ENCODE measurements at regions not wholly inside any gene's neighbourhood (a gene's known extent, or its start where the extent isn't known, plus 50 kb on each side); places are given as distances from the start of the nearest gene placed in this dataset.

DNA sequence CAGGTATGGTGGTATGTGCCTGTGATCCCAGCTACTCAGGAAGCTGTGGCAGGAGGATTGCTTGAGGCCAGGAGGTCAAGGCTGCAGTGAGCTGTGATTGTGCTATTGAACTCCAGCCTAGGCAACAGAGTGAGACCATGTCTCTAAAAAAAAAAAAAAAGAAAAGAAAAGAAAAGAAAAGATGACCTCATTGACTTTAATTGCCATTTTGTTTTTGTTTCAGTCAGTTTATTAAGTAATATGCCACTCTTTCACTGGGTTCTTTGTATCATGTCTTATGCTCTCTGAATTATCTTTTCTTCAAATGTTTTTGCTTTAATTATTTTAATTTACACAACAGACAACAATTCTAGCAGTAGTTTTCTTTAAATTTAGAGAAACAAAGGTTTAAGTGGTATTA is 293.8 kb downstream of the TSHZ3 start:
- CTCF ChIA-PET: interaction anchor here (0.6 to 1.7 kb wide), 5 partner anchors 280 to 1170 kb away, joined by 3 to 6 read pairs (median 4); no protein-coding TSS in a partner anchor
- Histone ChIP-seq H3K4me1 (no peaks in the 10 kb centered on the region), H3K4me2 (no peak overlapping the region), H3K27ac (no peak overlapping the region), H3K4me3 (no peak overlapping the region), H3K9me3 (0 out of 3 replicates have a peak, but pooled peaks cover 4% of the 10 kb centered on the region)
- no peak for ATAC-seq
- TF ChIP-seq FOSB (CRISPR knock-in tag; IDR thresholded peaks at IDR 0.05): no peak
- no peak for TF ChIP-seq ZC3H11A (IDR thresholded peaks at IDR 0.05)
- TF ChIP-seq GATA3 (IDR thresholded peaks at IDR 0.05; ENCODE audit: borderline replicate concordance): no peak
- DNase-seq (ENCODE audit: low read depth in 1 of 2, low spot score in 1 of 2): no peak
- no peak for FAIRE-seq
- POLR2A ChIA-PET: no interaction called here

DNA sequence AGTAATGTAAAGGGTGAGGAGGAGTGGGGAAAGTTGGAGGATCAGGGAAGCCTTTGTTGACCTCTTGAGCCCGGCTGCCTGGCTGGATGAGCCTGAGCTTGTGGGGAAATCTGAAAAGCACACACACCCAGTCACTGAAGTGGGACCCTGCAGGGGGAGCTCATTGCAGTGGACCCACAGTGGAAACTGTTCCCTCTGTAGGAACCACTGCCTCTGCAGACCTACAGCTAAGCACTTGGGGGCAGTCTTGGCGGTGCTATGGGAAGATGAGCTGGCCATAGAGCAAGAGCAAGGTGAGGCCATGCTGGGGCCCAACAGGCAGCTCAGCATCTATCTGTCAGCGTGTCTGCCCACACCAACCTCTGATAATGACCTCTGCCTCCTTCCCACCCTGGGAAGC is 294.8 kb downstream of the TSHZ3 start:
- ChIA-PET CTCF (interaction anchor here (0.7 to 1.7 kb wide), 11 partner anchors 8 to 494 kb away, joined by 3 to 11 read pairs (median 4); no protein-coding TSS in a partner anchor), POLR2A (no interaction called here)
- DNase-seq (ENCODE audit: low read depth in 1 of 2, low spot score in 1 of 2): peak; percentile 28 to 65
- no peaks in the 10 kb centered on the region for H3K9me3 ChIP-seq
- H3K4me2 ChIP-seq: no peak overlapping the region
- ATAC-seq: peak; percentile 88 to 94
- H3K4me1 ChIP-seq: no peaks in the 10 kb centered on the region
- no peak for FAIRE-seq
- no peak overlapping the region for H3K4me3 ChIP-seq
- WGBS (ENCODE audit: missing lambda C conversion rate): 9% methylated on average over 3 of the region's 3 CpGs
- TF ChIP-seq, protein P1, sequence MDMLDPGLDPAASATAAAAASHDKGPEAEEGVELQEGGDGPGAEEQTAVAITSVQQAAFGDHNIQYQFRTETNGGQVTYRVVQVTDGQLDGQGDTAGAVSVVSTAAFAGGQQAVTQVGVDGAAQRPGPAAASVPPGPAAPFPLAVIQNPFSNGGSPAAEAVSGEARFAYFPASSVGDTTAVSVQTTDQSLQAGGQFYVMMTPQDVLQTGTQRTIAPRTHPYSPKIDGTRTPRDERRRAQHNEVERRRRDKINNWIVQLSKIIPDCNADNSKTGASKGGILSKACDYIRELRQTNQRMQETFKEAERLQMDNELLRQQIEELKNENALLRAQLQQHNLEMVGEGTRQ (IDR thresholded peaks at IDR 0.05): no peak
- TF ChIP-seq TP53 (CRISPR knock-in tag; IDR thresholded peaks at IDR 0.05) (no peak), CTCF (IDR thresholded peaks at IDR 0.05) (peak; percentile 36; the same call in 2 of the 3 replicates), RAD21 (conservative IDR thresholded peaks at IDR 0.05 in 1 of 2, IDR thresholded peaks at IDR 0.05 in 1 of 2) (peak; percentile 62 to 75), EP300 (IDR thresholded peaks at IDR 0.05) (no peak), SMC3 (IDR thresholded peaks at IDR 0.05) (peak; percentile 54), JUNB (IDR thresholded peaks at IDR 0.05) (no peak)
- H3K27ac ChIP-seq: no peak overlapping the region

- ATAC-seq (no peak), FAIRE-seq (no peak), DNase-seq (ENCODE audit: low read depth in 1 of 2, low spot score in 1 of 2) (no peak)
- WGBS (ENCODE audit: missing lambda C conversion rate): 57% methylated on average over 5 of the region's 5 CpGs
- Histone ChIP-seq H3K9me3 (peaks cover 4% of the 10 kb centered on the region; the same call in 1 of the 3 replicates), H3K27ac (no peak overlapping the region), H3K4me1 (no peaks in the 10 kb centered on the region), H3K4me3 (no peak overlapping the region), H3K4me2 (no peak overlapping the region)
- ChIA-PET POLR2A (no interaction called here), CTCF (no interaction called here)
- TF ChIP-seq NR3C1 (IDR thresholded peaks at IDR 0.05) (no peak), EHMT2 (IDR thresholded peaks at IDR 0.05; ENCODE audit: low read depth) (no peak), NFE2L2 (conservative IDR thresholded peaks at IDR 0.05; ENCODE audit: low read length) (no peak), ATOH8 (CRISPR knock-in tag; IDR thresholded peaks at IDR 0.05; ENCODE audit: low read depth) (no peak), CHD4 (IDR thresholded peaks at IDR 0.05; ENCODE audit: borderline replicate concordance) (no peak), JUNB (IDR thresholded peaks at IDR 0.05) (no peak), HOXB5 (CRISPR knock-in tag; IDR thresholded peaks at IDR 0.05) (no peak), ZC3H11A (IDR thresholded peaks at IDR 0.05) (no peak), CHD2 (IDR thresholded peaks at IDR 0.05; ENCODE audit: low read length, partially characterized antibody) (no peak), CBX2 (IDR thresholded peaks at IDR 0.05; ENCODE audit: borderline replicate concordance, low read depth) (no peak), HOXA7 (CRISPR knock-in tag; IDR thresholded peaks at IDR 0.05) (no peak), ESRRA (IDR thresholded peaks at IDR 0.05; ENCODE audit: borderline replicate concordance, low read length) (no peak), MAFK (IDR thresholded peaks at IDR 0.05; ENCODE audit: partially characterized antibody) (no peak), KDM1A (IDR thresholded peaks at IDR 0.05; ENCODE audit: low read depth) (no peak), TFCP2L1 (CRISPR knock-in tag; IDR thresholded peaks at IDR 0.05) (no peak)
- TF ChIP-seq, protein P1 (IDR thresholded peaks at IDR 0.05): no peak
- TF ChIP-seq, protein P2, sequence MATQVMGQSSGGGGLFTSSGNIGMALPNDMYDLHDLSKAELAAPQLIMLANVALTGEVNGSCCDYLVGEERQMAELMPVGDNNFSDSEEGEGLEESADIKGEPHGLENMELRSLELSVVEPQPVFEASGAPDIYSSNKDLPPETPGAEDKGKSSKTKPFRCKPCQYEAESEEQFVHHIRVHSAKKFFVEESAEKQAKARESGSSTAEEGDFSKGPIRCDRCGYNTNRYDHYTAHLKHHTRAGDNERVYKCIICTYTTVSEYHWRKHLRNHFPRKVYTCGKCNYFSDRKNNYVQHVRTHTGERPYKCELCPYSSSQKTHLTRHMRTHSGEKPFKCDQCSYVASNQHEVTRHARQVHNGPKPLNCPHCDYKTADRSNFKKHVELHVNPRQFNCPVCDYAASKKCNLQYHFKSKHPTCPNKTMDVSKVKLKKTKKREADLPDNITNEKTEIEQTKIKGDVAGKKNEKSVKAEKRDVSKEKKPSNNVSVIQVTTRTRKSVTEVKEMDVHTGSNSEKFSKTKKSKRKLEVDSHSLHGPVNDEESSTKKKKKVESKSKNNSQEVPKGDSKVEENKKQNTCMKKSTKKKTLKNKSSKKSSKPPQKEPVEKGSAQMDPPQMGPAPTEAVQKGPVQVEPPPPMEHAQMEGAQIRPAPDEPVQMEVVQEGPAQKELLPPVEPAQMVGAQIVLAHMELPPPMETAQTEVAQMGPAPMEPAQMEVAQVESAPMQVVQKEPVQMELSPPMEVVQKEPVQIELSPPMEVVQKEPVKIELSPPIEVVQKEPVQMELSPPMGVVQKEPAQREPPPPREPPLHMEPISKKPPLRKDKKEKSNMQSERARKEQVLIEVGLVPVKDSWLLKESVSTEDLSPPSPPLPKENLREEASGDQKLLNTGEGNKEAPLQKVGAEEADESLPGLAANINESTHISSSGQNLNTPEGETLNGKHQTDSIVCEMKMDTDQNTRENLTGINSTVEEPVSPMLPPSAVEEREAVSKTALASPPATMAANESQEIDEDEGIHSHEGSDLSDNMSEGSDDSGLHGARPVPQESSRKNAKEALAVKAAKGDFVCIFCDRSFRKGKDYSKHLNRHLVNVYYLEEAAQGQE (IDR thresholded peaks at IDR 0.05): no peak
These were observed 299.8 kb downstream of the TSHZ3 start for GRCh38 chr19:31049431-31049830.
